Adrenal gland (tissue), 5 donors: ENCODE measurements at regions not wholly inside any gene's neighbourhood (a gene's known extent, or its start where the extent isn't known, plus 50 kb on each side); places are given as distances from the start of the nearest gene placed in this dataset.

Source experiments
- CTCF ChIP-seq, 6 experiments: fragments of 450-650 bp in 4 of 6; fragments of 200-600 bp in 2 of 6; sonication (generic) in 1 of 6; IDR thresholded peaks; 1 replicate in 5 of 6; 2 replicates in 1 of 6; pipeline versions ENCODE4 v1.5.1 to v1.8.0; 2016 to 2021; ENCODE audit warnings: antibody characterized with exemption in 6 of 6, mild to moderate bottlenecking in 2 of 6, moderate library complexity in 1 of 6
- POLR2A ChIP-seq, 2 donors: fragments of 450-650 bp; IDR thresholded peaks; one replicate each; pipeline ENCODE4 v1.6.1; 2017; ENCODE audit warnings: antibody characterized with exemption in 2 of 2, mild to moderate bottlenecking in 2 of 2, moderate library complexity in 1 of 2
- donor health status: DM: no; HTN: no; CAD: no.

- TF ChIP-seq CTCF (IDR thresholded peaks at IDR 0.05) (no peak), POLR2A (IDR thresholded peaks at IDR 0.05) (no peak)
Measured at GRCh38 chr4:180281724-180282123, 1961.5 kb upstream of the TENM3 start.
